DOHH2 (cell line): ENCODE measurements at regions not wholly inside any gene's neighbourhood (a gene's known extent, or its start where the extent isn't known, plus 50 kb on each side); places are given as distances from the start of the nearest gene placed in this dataset.

ENCODE experiments used
- H3F3A ChIP-seq: fragments of 200-600 bp; sonication (generic), shearing (Covaris generic); 2 replicates; pipeline ENCODE4 v1.6.0; 2016; ENCODE audit warnings: antibody characterized with exemption, mild to moderate bottlenecking; ENCODE audit not compliant: control insufficient read depth, insufficient read depth
- H3K27ac ChIP-seq: fragments of 200-600 bp; sonication (generic); 2 replicates; pipeline ENCODE4 v1.5.1; 2014; ENCODE audit warnings: low read depth, mild to moderate bottlenecking, low read length, moderate library complexity
- H3K27me3 ChIP-seq: fragments of 200-600 bp; sonication (generic); 2 replicates; pipeline ENCODE4 v1.6.1; 2014; ENCODE audit warnings: mild to moderate bottlenecking, low read length, mixed read lengths; ENCODE audit not compliant: control insufficient read depth
- H3K36me3 ChIP-seq: fragments of 200-600 bp; sonication (generic); 2 replicates; pipeline ENCODE4 v1.6.1; 2014; ENCODE audit warnings: mild to moderate bottlenecking, low read length, moderate library complexity, mixed read lengths; ENCODE audit not compliant: control insufficient read depth
- H3K4me1 ChIP-seq: fragments of 200-600 bp; sonication (generic); 2 replicates; pipeline ENCODE4 v1.6.1; 2014; ENCODE audit warnings: mild to moderate bottlenecking, low read length, mixed read lengths; ENCODE audit not compliant: control insufficient read depth
- H3K4me2 ChIP-seq: fragments of 200-600 bp; sonication (generic); 2 replicates; pipeline ENCODE4 v1.6.0; 2014; ENCODE audit warnings: mild to moderate bottlenecking, low read length, moderate library complexity
- H3K4me3 ChIP-seq: fragments of 200-600 bp; sonication (generic); 2 replicates; pipeline ENCODE4 v1.5.1; 2014; ENCODE audit warnings: mild to moderate bottlenecking, low read length, mixed read lengths
- H3K79me2 ChIP-seq: fragments of 200-600 bp; sonication (generic); 2 replicates; pipeline ENCODE4 v1.6.1; 2014; ENCODE audit warnings: mild to moderate bottlenecking, low read length, mixed read lengths; ENCODE audit not compliant: control insufficient read depth
- H3K9me2 ChIP-seq: fragments of 200-600 bp; sonication (generic); replicated peaks from 2 replicates; pipeline ENCODE4 v1.6.1; 2014; ENCODE audit warnings: mild to moderate bottlenecking, low read length, mixed read lengths; ENCODE audit not compliant: control insufficient read depth
- H3K9me3 ChIP-seq: fragments of 200-600 bp; sonication (generic); 2 replicates; pipeline ENCODE4 v1.6.1; 2014; ENCODE audit warnings: antibody characterized with exemption, low read length, mixed read lengths; ENCODE audit not compliant: control insufficient read depth, insufficient read depth
- H4K20me1 ChIP-seq: fragments of 200-600 bp; sonication (generic); 2 replicates; pipeline ENCODE4 v1.6.0; 2014; ENCODE audit warnings: low read depth, mild to moderate bottlenecking, antibody characterized with exemption, low read length, moderate library complexity; ENCODE audit not compliant: control insufficient read depth, insufficient read depth
- CTCF ChIP-seq: fragments of 200-600 bp; sonication (generic); IDR thresholded peaks from one replicate; pipeline ENCODE4 v1.5.1; 2014; ENCODE audit warnings: antibody characterized with exemption, mild to moderate bottlenecking, low read depth, low read length; ENCODE audit not compliant: poor library complexity, severe bottlenecking
- EZH2phosphoT487 ChIP-seq: fragments of 200-600 bp; sonication (generic); IDR thresholded peaks from 2 replicates; pipeline ENCODE4 v1.6.1; 2017; ENCODE audit warnings: borderline replicate concordance, mild to moderate bottlenecking, antibody characterized with exemption, low read length, moderate library complexity, mixed read lengths

- no peaks in the 10 kb centered on the region for H3F3A ChIP-seq
- no peaks in the 10 kb centered on the region for H3K9me2 ChIP-seq
- no peaks in the 10 kb centered on the region for H3K36me3 ChIP-seq
- no peak overlapping the region for H3K4me3 ChIP-seq
- no peak overlapping the region for H3K27ac ChIP-seq
- no peaks in the 10 kb centered on the region for H4K20me1 ChIP-seq
- H3K4me2 ChIP-seq, result peak overlapping the region; percentile 14; the same call in 1 of the 2 replicates
- TF ChIP-seq CTCF, result no peak
- no peak for TF ChIP-seq EZH2phosphoT487
- no peaks in the 10 kb centered on the region for H3K9me3 ChIP-seq
- no peaks in the 10 kb centered on the region for H3K4me1 ChIP-seq
- no peaks in the 10 kb centered on the region for H3K79me2 ChIP-seq
- H3K27me3 ChIP-seq, result 0 out of 2 replicates have a peak, but pooled peaks cover 4% of the 10 kb centered on the region
Measured at GRCh38 chr10:21406595-21407193, 118.8 kb downstream of the SKIDA1 start.

- Histone ChIP-seq H3K9me2 (no peaks in the 10 kb centered on the region), H3K79me2 (no peaks in the 10 kb centered on the region), H4K20me1 (no peaks in the 10 kb centered on the region), H3F3A (no peaks in the 10 kb centered on the region), H3K4me1 (no peaks in the 10 kb centered on the region), H3K36me3 (no peaks in the 10 kb centered on the region), H3K4me3 (no peak overlapping the region), H3K27ac (no peak overlapping the region), H3K27me3 (0 out of 2 replicates have a peak, but pooled peaks cover 4% of the 10 kb centered on the region), H3K4me2 (no peak overlapping the region), H3K9me3 (no peaks in the 10 kb centered on the region)
- TF ChIP-seq CTCF (no peak), EZH2phosphoT487 (no peak)
Measured at GRCh38 chr10:21405981-21406380, 119.5 kb downstream of the SKIDA1 start.

DNA sequence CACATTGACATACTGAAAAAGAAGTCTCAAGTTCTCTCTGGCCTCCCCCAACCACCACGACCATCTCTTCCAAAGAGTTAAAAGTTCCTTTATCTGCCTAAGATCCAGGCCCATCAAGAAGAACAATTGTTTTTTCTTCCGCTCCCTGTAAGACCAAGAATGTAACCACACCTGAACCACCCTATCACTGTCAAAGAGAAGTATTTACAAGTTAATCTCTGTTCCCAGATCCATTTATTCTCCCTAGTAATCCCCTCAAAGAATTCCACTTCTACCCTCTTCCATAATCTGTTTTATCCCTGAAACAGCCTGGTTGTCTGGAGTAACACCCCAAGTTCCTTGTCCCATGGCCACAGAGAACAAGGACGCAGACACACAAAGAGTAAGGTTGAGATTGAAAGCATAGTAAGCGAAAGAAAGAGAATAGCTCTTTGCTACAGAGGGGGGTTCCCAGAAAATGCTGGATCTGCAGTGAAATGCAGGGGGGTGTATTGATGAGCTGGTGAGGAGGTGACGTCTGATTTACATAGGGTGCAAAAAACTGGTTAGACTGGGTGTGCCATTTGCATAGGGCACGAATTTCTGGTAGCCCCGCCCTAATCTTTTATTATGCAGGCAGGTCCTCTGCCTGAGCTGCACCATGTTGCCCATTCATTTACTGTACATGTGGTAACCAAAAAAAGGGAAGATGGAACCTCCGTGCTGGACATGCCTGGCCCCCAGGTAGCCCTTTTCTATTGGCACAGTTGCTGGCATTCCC is 122.0 kb downstream of the SKIDA1 start:
- Histone ChIP-seq H3F3A (no peaks in the 10 kb centered on the region), H3K4me2 (no peak overlapping the region), H3K36me3 (no peaks in the 10 kb centered on the region), H3K9me3 (no peaks in the 10 kb centered on the region), H3K4me1 (no peaks in the 10 kb centered on the region), H4K20me1 (no peaks in the 10 kb centered on the region), H3K9me2 (no peaks in the 10 kb centered on the region), H3K4me3 (no peak overlapping the region), H3K79me2 (no peaks in the 10 kb centered on the region), H3K27me3 (0 out of 2 replicates have a peak, but pooled peaks cover 4% of the 10 kb centered on the region), H3K27ac (no peak overlapping the region)
- TF ChIP-seq CTCF, result no peak
- TF ChIP-seq EZH2phosphoT487, result no peak
